Hepatocyte (in vitro differentiated cells): ENCODE measurements at regions not wholly inside any gene's neighbourhood (a gene's known extent, or its start where the extent isn't known, plus 50 kb on each side); places are given as distances from the start of the nearest gene placed in this dataset.

Experiments used
- DNase-seq: peaks from one replicate; pipeline ENCODE4 v3.0.0-alpha.2; 2016; ENCODE audit warnings: low spot score
- H2AFZ ChIP-seq: fragments of 200-600 bp; sonication (generic); 2 replicates; pipeline ENCODE4 v1.6.0; 2016; ENCODE audit warnings: antibody characterized with exemption, mild to moderate bottlenecking
- H3K27ac ChIP-seq: fragments of 200-600 bp; sonication (generic); 2 replicates; pipeline ENCODE4 v1.5.1; 2016; ENCODE audit warnings: mild to moderate bottlenecking
- H3K27me3 ChIP-seq: fragments of 200-600 bp; sonication (generic); 2 replicates; pipeline ENCODE4 v1.6.1; 2016
- H3K36me3 ChIP-seq: fragments of 200-600 bp; sonication (generic); replicated peaks from 2 replicates; pipeline ENCODE4 v1.5.1; 2016; ENCODE audit warnings: low read depth; ENCODE audit not compliant: insufficient read depth
- H3K4me1 ChIP-seq: fragments of 200-600 bp; sonication (generic); 2 replicates; pipeline ENCODE4 v1.5.1; 2016; ENCODE audit warnings: mild to moderate bottlenecking, moderate library complexity; ENCODE audit not compliant: insufficient read depth
- H3K4me2 ChIP-seq: fragments of 200-600 bp; sonication (generic); 2 replicates; pipeline ENCODE4 v1.6.0; 2016
- H3K4me3 ChIP-seq: fragments of 200-600 bp; sonication (generic); 2 replicates; pipeline ENCODE4 v1.5.1; 2016; ENCODE audit warnings: mild to moderate bottlenecking
- H3K79me2 ChIP-seq: fragments of 200-600 bp; sonication (generic); 2 replicates; pipeline ENCODE4 v1.6.0; 2017; ENCODE audit warnings: mild to moderate bottlenecking
- H3K9me2 ChIP-seq: fragments of 200-600 bp; sonication (generic); replicated peaks from 2 replicates; pipeline ENCODE4 v1.6.0; 2017; ENCODE audit warnings: mild to moderate bottlenecking; ENCODE audit not compliant: insufficient read depth
- H3K9me3 ChIP-seq: fragments of 200-600 bp; sonication (generic); 2 replicates; pipeline ENCODE4 v1.5.1; 2016; ENCODE audit warnings: low read depth, mild to moderate bottlenecking
- H4K20me1 ChIP-seq: fragments of 200-600 bp; sonication (generic); 2 replicates; pipeline ENCODE4 v1.6.0; 2016; ENCODE audit warnings: mild to moderate bottlenecking; ENCODE audit not compliant: insufficient read depth, poor library complexity, severe bottlenecking
- EZH2 ChIP-seq: fragments of 200-600 bp; sonication (generic); IDR thresholded peaks from 2 replicates; pipeline ENCODE4 v1.6.1; 2016; ENCODE audit warnings: antibody characterized with exemption, mild to moderate bottlenecking, borderline replicate concordance
- EZH2phosphoT487 ChIP-seq: fragments of 200-600 bp; sonication (generic); IDR thresholded peaks from one replicate; pipeline ENCODE4 v1.6.1; 2018; ENCODE audit warnings: antibody characterized with exemption, mild to moderate bottlenecking, low read depth, moderate library complexity; ENCODE audit not compliant: unreplicated experiment, severe bottlenecking
- WGBS: methylation state at CpG from one replicate; pipeline ENCODE4 v1.1.6; 2016; ENCODE audit warnings: low lambda C conversion rate; ENCODE audit errors: missing lambda C conversion rate; 5-methylcytosine and 5-hydroxymethylcytosine counted together
- TF ChIP-seq, protein P1 (sequence below): fragments of 200-600 bp; sonication (generic); IDR thresholded peaks from 2 replicates; pipeline ENCODE4 v1.5.1; 2016; ENCODE audit warnings: antibody characterized with exemption, mild to moderate bottlenecking; ENCODE audit not compliant: poor library complexity

DNA sequence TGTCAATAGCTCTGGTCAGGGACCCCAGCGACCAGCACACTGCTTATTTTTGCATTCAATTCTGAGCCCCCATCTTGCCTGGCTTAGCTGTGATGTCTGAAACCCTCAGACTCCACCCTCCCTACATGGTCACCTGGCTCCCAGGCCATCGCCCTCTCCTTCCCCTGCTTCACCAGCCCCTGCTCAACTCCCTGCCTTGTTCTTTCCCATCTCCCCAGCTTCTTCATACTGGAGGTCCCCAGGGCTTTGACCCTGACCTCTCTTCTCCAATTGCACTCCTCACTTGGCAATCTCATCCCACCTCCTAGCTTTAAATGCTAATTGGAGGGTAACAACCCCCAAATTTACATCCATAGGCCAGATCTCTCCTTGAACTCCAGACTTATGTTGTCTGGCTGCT lies 84.3 kb upstream of the GNAZ start:
- Histone ChIP-seq H3K9me3 (no peaks in the 10 kb centered on the region), H2AFZ (no peak overlapping the region), H3K79me2 (no peaks in the 10 kb centered on the region), H3K36me3 (no peaks in the 10 kb centered on the region), H3K27me3 (no peaks in the 10 kb centered on the region), H3K4me1 (no peaks in the 10 kb centered on the region), H3K4me2 (no peak overlapping the region), H4K20me1 (no peaks in the 10 kb centered on the region), H3K27ac (no peak overlapping the region), H3K9me2 (no peaks in the 10 kb centered on the region), H3K4me3 (no peak overlapping the region)
- TF ChIP-seq, protein P1, sequence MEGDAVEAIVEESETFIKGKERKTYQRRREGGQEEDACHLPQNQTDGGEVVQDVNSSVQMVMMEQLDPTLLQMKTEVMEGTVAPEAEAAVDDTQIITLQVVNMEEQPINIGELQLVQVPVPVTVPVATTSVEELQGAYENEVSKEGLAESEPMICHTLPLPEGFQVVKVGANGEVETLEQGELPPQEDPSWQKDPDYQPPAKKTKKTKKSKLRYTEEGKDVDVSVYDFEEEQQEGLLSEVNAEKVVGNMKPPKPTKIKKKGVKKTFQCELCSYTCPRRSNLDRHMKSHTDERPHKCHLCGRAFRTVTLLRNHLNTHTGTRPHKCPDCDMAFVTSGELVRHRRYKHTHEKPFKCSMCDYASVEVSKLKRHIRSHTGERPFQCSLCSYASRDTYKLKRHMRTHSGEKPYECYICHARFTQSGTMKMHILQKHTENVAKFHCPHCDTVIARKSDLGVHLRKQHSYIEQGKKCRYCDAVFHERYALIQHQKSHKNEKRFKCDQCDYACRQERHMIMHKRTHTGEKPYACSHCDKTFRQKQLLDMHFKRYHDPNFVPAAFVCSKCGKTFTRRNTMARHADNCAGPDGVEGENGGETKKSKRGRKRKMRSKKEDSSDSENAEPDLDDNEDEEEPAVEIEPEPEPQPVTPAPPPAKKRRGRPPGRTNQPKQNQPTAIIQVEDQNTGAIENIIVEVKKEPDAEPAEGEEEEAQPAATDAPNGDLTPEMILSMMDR, result no peak
- no peak for TF ChIP-seq EZH2
- TF ChIP-seq EZH2phosphoT487, result no peak
- 91% methylated on average over 2 of the region's 2 CpGs for WGBS
- DNase-seq, result no peak

DNA sequence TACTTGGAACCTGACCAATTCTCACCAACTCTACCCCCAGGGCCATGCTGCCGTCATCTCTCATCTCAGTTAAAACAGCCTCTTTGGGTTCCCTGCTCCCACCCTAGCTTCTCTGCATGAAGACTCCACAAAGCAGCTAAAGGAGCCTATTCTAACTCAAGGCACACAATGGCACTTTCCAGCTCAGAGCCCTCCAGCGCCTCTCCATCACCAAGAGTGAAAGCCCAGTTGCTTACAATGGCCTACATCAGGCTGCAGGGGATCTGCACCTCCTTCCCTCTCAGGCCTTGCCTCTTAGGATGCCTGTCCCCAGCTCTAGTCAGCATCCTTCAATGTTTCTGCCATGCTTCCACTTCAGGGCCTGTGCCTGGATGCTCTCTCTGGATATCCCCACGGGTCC lies 83.7 kb upstream of the GNAZ start:
- Histone ChIP-seq H3K9me3 (no peaks in the 10 kb centered on the region), H3K4me1 (no peaks in the 10 kb centered on the region), H3K79me2 (no peaks in the 10 kb centered on the region), H3K4me3 (no peak overlapping the region), H3K27ac (no peak overlapping the region), H2AFZ (no peak overlapping the region), H3K36me3 (no peaks in the 10 kb centered on the region), H3K4me2 (no peak overlapping the region), H4K20me1 (no peaks in the 10 kb centered on the region), H3K9me2 (no peaks in the 10 kb centered on the region), H3K27me3 (no peaks in the 10 kb centered on the region)
- DNase-seq, result no peak
- WGBS, result 91% methylated on average over 3 of the region's 3 CpGs
- TF ChIP-seq, protein P1, result no peak
- TF ChIP-seq EZH2phosphoT487 (no peak), EZH2 (no peak)

DNA sequence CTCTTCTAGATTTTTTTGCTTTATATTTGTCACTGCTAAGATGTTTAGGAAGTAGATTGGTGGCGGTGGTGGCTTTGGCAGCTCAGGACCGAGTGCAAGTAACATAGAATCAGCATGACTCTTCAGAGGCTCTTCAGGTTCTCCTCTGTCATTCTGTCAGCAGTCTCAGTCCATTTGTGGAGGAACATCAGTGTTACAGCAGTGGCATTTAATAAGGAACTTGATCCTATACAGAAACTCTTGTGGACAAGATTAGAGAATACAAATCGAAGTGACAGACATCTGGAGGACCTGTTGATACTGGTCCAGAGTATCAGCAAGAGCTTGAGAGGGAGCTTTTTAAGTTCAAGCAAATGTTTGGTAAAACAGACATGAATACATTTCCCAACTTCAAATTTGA lies 82.2 kb upstream of the GNAZ start:
- Histone ChIP-seq H3K27me3 (no peaks in the 10 kb centered on the region), H3K4me1 (no peaks in the 10 kb centered on the region), H4K20me1 (no peaks in the 10 kb centered on the region), H3K9me3 (no peaks in the 10 kb centered on the region), H3K4me3 (no peak overlapping the region), H2AFZ (no peak overlapping the region), H3K9me2 (no peaks in the 10 kb centered on the region), H3K36me3 (no peaks in the 10 kb centered on the region), H3K79me2 (no peaks in the 10 kb centered on the region), H3K4me2 (no peak overlapping the region), H3K27ac (no peak overlapping the region)
- TF ChIP-seq, protein P1, result no peak
- TF ChIP-seq EZH2phosphoT487, result no peak
- no peak for DNase-seq
- 69% methylated on average over 3 of the region's 3 CpGs for WGBS

DNA sequence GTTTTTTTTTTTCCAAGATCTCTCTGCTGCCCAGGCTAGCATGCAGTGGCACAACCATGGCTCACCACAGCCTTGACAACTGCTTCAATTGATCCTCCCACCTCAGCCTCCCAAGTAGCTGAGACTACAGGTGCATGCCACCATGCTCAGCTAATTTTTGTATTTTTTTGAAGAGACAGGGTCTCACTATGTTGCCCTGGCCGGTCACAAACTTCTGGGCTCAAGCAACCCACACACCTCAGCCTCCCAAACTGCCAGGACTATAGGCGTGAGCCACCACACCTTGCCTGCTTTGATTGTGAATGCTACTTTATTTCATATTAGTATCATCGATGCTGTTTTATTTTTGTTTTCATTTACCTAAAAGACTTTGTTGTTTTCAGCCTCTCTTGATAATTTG lies 81.5 kb upstream of the GNAZ start:
- H3K4me3 ChIP-seq, result no peak overlapping the region
- no peaks in the 10 kb centered on the region for H3K36me3 ChIP-seq
- H3K79me2 ChIP-seq, result no peaks in the 10 kb centered on the region
- WGBS, result 89% methylated on average over 3 of the region's 3 CpGs
- no peaks in the 10 kb centered on the region for H4K20me1 ChIP-seq
- no peaks in the 10 kb centered on the region for H3K27me3 ChIP-seq
- TF ChIP-seq EZH2, result no peak
- TF ChIP-seq, protein P1, result no peak
- no peak for TF ChIP-seq EZH2phosphoT487
- no peak overlapping the region for H3K27ac ChIP-seq
- H2AFZ ChIP-seq, result no peak overlapping the region
- no peak overlapping the region for H3K4me2 ChIP-seq
- no peaks in the 10 kb centered on the region for H3K9me2 ChIP-seq
- no peaks in the 10 kb centered on the region for H3K4me1 ChIP-seq
- no peak for DNase-seq
- no peaks in the 10 kb centered on the region for H3K9me3 ChIP-seq
